Ecto neural progenitor cell (in vitro differentiated cells): ENCODE measurements at regions not wholly inside any gene's neighbourhood (a gene's known extent, or its start where the extent isn't known, plus 50 kb on each side); places are given as distances from the start of the nearest gene placed in this dataset.
A peak's percentile ranks its signal among the peaks of the same experiment; 100 is the strongest.
"Not testable (repeated sequence)": the region's sequence is repeated elsewhere in the genome, so short reads cannot be mapped to it uniquely, and the experiment has no call there.

Experiments
- DNase-seq: peaks from one replicate; pipeline ENCODE4 v3.0.0-alpha.2; 2018; ENCODE audit warnings: low spot score

DNA sequence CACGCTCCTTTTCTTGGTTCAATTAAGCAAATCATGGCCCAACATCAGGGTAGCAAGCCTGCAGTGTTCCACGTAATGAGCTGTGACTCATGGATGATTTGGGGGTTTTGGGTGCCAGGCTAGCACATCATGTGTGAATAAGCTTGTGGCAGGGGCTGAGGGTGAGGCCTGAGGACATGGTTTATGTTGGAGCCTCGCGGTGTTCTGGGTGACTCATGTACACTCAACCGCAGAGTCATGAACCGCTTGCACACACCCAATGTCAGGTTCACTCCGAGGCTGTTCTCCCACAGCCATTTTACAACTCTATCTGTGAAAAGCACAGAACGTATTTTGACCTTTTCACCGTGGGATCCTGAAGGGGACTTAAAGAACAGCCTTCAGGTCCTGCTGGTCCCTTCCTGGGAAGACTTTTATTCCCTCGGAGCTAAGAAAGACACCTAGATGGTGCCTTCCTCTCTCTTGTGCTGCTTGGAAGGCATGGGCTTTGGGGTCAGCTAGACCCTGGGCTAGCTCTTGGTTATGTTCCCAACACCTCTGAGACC, 139.9 kb upstream of the ZEB2 start:
- no peak for DNase-seq

DNA sequence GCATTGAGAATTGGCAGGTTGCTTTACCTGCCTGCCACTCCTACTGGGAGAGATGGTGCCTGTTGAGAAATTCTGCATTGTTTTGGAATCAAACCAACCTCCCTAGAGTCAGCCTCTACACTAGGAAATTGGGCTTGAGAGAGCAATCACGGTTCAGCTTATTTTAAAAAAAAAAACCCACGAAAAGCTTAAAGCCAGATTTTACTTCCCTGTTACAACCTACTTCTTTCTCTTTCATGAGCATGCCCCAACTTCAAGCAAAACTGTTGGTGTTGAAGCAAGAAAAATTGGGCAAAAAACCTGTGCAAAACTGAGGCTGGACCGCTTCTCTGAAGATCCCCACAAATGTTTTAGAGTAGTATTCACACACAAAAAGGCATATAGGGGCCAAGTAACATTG, 134.6 kb upstream of the ZEB2 start:
- no peak for DNase-seq

DNA sequence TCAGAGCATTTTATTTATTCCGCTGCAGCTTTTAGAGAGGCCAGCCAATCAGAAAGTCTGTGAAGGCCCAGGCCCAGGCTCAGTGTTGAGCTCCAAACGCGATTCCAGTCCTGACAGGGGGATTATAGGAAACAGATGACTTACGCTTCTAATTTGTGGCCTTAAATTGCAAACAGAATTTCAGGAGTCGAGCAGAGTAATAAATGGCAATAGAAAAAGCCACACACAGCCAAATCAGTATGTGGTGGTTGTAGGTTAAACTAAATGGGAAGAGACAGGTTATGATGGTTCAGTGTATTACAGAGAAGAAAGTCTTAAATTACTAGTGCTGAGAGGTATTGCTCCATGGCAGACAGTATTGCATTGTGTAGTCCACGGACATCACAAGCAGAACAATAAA, 131.0 kb upstream of the ZEB2 start:
- no peak for DNase-seq

DNA sequence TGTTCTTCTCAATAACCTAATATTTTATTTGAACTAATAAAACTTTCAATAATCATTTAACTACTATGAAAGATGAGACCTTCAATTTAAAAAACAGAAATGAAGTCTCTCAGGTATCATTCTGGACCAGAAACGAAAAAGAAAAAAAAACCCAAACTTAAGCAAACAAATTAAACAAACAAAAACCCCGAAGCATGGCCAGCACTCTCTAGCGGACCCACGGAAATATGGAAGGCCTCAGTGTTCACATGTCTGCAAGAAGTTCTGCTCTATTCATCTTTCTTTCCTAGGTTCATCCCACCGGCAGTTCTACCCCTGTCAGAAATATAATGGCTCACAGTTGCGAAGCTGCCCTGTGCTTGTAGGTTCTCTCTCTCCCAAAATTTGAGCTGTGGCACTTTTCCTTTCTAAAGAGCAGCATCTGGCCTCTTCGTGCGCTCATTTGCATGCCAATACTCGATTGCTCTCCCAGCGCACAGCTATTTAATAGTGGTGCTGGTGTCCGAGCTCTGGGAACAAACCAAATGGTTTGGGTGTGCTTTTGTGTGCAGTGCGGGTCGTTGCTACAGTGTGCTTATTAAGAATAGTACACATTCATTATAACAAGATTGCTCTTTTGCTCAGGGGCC, 129.0 kb upstream of the ZEB2 start:
- peak; percentile 51 for DNase-seq

DNA sequence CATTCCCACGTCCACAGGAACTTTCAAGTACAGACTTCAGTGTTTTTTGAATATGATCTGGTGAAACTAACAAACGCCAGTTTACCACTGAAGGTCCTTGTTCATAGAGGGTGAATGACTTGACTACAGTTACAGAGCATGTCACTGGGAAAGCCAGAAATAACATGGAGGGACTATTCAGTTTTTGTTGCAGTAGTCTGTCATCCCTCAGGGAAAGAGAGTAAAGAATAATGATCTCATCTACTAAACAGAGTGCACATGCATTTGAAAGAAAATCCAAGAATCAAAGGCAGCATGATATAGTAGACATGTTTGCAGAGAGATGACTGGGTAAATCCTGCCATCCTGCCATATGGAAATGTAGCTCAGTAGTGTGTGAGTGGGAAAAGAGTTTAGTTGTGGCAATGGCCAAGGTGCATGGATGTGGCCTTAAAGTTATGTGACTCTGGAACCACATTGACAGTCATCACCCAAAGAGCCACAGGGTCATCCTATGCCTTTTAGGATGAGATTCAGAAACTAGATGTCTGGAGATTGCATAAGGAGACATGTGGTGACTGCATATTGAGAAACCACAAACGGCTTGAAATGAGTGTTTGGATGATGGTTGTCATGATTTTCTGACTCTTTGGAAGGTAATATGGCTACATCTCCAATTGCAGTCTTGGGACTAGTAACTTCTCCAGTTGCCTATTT, 125.3 kb upstream of the ZEB2 start:
- no peak for DNase-seq

DNA sequence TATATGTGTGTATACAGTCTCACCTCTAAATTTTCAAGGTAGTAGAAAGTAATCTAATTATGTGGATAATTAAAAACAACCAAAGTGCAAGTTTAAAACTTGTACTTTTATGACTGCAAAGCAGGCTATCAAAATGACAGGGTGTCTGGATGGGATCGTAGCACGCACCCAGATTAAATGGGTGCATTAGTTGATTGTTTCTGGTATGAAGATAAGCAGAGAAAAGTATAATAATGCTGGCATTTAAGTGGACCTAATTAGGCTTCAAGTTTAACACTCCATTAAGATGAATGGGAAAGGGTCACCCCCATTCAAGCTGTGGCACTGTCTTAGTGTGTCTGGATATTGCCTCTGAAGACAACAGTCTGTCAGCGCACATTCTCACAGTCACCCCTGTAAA, 124.6 kb upstream of the ZEB2 start:
- DNase-seq = no peak

DNA sequence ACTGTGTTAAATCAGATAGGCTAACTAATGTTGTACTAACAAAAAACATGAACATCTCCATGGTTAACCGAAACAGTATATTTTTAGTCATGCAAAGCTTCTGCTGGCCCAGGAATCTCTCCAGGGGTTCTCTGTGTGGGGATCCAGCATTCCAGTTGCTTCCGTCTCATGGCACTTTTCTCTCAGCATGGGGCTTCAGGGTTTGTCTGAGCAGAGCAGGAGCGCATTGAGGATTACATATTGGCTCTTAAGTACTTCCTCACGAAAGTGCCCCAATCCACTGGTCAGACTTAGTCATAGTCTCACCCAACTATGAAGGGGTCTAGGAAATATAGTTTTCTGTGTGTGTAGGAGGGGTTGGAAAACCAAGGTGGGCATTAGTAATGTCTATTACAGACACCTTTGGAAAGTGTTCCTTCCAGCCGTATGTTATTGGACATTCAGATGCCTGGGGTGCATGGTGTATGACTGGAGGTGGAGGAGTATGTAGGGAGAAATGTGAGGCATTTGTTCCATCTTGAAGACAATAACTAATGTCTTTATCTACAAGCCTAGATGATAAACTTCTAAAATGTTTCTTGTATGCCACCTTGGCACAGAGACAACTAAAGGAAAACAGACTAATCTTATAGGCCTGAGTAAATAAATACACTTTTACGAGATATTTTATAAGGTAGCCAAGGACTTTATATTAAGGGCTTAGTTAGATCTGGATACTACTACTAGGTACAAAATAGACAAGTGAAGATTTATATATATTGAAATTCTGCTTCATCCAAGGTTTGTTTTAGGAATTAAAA, 123.8 kb upstream of the ZEB2 start:
- no peak for DNase-seq

DNA sequence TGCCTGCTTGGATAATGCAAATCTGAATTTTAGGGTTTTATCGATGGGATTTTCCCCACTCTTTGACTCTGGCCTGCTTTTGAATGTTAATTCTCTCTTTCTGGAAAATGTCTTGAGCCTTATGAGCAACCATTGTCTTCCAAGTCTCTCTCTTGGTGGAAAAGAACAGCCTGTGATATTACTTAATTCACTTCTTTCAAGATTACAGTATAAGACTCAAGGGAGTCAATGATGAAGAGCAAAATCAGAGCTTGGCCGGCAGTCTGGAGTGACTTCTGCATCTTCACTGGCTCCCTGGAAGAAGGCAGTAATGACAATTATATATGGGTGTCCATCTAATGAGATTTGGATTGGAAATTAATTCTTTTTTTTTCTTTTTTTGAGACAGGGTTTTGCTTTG, 122.9 kb upstream of the ZEB2 start:
- DNase-seq = no peak

DNA sequence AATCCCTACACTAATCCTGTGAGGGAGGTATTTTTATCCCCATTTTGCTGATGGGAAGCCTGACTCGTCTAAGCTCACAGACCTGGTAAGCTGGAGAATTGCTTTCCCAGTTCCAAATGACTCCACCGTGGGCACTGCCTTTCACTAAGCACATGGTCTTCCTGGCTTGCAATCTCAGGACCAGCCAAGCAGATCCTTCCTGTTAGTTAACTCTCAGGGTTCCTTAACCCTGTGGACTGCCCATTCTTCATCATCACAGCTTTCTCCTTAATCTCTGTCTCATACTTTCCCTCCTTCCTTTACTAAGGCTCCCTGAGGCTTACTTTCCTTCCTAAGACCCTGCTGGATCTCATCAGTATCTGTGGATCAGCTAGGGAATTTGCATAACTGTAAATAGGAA, 122.2 kb upstream of the ZEB2 start:
- no peak for DNase-seq

DNA sequence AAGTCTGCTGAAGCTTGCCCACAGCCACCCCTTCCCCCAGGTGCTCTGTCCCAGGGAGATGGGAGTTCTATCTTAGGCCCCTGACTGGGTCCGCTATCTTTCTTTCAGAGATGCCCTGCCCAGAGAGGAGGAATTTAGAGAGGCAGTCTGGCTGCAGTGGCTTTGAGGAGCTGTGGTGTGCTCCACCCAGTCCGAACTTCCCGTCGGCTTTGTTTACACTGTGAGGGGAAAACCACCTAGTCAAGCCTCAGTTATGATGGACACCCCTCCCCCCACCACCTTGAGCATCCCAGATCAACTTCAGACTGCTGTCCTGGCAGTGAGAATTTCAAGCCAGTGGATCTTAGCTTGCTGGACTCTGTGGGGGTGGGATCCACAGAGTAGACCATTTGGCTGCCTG, 118.3 kb upstream of the ZEB2 start:
- not testable (repeated sequence) for DNase-seq

DNA sequence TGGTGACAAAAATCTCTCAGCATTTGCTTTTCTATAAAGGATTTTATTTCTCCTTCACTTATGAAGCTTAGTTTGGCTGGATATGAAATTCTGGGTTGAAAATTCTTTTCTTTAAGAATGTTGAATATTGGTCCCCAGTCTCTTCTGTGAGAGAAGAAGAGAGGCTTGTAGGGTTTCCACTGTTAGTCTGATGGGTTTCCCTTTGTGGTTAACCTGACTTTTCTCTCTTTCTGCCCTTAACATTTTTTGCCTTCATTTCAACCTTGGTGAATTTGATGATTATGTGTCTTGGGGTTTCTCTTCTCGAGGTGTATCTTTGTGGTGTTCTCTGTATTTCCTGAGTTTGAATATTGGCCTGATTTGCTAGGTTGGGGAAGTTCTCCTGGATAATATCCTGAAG, 116.9 kb upstream of the ZEB2 start:
- not testable (repeated sequence) for DNase-seq

DNA sequence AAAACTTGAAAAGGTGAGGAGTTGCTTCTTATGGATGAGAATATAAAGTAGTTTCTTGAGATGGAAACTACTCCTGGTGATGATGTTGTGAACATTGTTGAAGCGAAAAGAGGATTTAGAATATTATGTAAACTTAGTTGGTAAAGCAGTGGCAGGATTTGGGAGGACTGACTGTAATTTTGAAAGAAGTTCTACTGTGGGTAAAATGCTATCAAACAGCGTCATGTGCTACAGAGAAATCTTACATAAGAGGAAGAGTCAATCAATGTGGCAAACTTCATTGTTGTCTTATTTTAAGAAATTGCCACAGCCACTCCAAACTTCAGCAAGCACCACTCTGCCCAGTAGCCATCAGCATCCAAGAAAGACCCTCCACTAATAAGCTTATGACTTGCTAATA, 112.9 kb upstream of the ZEB2 start:
- DNase-seq = no peak

DNA sequence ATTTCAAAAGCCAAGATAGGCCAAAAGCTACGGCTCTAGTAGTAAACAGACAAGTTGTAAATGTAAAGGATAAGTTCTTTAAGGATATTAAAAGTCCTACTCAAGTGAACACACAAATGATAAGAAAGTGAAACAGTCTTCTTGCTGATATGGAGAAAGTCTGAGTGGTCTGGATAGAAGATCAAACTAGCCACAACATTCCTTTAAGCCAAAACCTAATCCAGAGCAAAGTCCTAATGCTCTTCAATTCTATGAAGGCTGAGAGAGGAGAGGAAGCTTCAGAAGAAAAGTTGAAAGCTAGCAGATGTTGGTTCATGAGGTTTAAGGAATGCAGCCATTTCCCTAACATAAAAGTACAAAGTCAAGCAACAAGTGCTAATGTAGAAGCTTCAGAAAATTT, 111.7 kb upstream of the ZEB2 start:
- no peak for DNase-seq

DNA sequence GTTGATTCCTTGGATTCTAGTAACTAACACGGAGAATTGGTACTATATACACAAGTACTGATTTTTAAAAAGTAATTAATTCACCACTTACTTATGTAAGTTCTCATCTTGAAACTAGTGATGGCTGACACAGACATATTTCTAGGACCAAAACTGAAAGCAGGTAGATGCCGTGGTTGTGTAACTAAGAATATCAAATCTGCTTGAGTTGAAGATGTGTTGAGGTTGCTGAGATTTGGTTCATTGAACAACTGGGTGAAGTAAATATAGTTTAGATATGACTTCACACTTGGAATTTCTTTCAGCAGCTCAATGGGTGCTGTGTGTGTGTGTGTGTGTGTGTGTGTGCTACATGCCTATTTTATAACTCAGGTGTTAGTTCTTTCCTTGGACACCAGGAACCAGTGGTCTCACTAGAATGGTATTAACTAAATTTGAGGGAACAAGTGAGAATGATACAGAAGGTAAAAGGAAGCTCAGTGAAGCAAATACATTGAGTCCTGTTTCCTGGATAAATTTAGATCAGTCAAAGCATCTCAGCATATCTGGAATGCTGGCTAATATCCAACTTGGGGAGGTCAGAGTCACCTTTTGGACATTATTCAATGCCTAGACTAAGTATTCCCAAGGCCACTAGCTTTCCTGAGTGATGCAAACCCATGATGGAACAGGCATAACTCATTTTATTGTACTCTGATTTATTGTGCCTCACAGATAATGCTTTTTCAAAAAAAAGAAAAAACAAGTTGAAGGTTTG, 110.7 kb upstream of the ZEB2 start:
- DNase-seq = no peak

DNA sequence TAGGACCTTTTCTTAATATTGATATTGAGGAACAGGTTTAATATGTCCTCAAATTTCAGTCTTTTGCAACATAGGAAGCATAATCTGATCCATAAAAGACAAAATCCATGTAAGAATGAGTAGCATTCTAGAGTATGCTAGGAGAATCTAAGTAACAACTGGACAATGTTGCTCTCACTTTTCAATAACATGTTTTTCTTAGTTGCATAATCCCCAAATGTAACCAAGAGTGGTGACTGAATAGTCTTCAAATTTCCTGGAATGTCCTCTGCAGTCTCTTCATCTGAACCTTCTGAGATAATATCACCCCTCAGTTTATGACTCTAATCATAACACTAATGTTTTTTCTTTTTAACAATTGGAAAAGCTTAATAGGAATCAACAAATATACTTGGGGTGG, 110.0 kb upstream of the ZEB2 start:
- no peak for DNase-seq

DNA sequence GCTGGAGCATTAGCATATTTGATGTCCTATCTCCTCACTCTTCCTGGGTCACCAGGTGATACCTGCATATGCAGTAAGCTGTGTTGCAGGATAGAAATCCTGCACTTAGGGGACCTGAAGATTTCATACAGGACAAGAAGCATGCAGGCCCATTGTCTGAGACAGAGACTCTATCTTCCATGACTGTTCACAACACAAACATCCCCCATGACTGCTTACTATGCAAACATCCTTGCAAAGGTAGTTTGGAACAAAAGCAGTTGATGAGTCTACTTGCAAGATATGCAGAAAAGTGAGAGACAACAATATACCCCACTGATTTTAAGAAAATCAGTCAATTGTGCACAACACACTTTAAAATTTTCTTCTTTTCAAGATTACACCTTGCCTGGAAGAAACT, 108.6 kb upstream of the ZEB2 start:
- DNase-seq = no peak

DNA sequence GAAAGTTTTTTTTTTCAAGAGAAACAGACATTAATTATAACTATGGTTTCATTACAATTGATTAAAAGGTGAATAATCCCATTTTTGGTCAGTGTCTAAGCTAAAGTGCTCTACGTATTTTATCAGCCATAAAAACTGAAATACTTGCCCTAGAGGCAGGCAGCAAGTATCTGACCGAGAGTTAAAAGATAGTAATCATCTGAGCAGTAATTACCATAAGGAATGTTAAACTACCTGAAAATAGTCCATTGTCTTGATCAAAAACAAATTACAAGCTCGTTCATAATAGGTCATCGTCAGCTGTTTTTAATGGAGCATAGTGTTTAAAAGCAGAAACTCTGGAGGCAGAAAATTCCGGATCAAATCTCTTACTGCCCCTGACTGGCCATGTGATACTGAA, 105.7 kb upstream of the ZEB2 start:
- DNase-seq = no peak

DNA sequence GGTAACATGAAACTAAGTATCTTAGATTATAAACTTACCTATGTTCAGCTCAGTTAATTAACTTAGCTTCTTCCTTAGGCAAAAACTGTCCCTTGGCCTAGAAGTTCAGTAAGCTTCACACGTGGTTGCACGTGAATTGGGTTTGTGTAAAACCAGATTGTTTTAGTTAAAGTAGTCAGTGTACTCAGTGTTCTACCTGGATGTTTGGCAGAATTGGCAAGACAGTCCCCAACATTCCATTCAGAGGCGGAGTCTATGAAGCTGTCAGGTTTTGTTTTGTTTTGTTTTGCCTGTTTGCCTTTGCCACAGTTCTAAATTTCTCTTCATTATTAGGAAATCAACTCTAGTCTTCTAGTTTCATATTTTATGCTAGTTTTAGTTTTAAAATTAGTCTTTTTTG, 105.3 kb upstream of the ZEB2 start:
- no peak for DNase-seq

DNA sequence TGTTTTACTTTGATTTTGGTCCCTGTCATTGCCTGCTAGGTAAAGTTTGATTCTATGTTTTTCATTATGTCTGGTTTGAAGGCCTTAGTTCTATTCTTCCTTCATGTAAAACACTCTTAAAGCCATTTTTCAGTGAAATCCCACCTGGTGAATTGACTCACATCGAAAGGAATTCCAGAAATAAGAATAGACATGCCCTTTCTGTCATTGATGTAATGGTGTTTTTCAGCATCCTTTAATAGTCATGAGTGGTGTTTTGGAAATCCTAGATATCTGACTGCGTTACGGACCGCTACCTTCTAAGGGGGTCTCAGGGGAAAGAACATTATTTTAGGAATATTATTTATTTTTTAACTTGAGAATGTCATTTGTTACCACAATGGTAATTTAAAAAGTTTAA, 104.5 kb upstream of the ZEB2 start:
- DNase-seq = no peak

DNA sequence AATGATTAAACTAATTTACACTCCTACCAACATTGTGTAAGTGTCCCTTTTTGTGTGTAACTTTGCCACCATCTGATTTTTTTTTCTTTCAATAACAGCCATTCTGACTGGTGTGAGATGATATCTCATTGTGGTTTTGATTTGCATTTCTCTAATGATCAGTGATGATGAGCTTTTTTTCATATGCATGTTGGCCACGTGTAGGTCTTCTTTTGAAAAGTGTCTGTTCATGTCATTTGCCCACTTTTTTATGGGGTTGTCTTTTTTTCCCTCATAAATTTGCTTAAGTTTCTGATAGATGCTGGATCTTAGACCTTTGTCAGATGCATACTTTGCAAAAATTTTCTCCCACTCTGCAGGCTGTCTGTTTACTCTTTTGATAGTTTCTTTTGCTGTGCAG, 102.5 kb upstream of the ZEB2 start:
- DNase-seq = not testable (repeated sequence)

DNA sequence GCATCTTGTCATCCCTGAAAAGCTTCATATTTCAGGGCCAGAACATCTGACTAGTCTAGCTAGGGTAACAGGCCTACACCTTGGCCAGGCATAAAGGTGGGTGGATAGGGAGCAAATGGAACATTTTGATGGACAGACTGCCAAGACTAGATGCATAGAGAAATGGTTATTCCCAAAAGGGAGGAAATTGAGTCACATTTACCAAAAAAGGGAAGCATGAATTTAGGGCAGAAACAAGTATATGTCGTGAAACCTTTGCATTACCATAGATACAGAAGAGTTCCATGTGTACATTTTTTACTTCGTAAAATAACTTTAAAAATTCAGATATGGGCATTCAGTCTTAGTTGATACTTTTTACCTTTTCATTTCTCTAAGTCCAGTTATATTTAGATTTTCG, 101.3 kb upstream of the ZEB2 start:
- DNase-seq = no peak

DNA sequence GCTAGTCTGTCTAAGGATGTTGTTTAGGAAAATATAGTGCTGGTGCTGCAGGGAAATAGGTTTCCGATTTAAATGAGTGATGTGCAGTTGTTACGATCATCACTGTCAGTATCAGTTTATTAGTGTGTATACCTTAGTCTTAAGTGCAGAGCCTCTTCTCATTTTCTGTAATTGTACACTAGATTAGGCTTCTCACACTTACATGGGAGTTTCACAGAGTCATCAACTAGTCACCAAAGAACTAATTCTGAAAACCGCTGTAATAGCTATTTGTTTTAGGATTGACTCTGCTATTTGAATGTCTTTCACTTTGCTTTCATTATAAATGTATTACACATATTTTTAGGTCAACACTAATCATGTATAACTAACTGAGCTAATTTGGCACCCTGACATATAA, 99.8 kb upstream of the ZEB2 start:
- DNase-seq = no peak
